Adrenal gland (tissue), 5 donors: ENCODE measurements at regions not wholly inside any gene's neighbourhood (a gene's known extent, or its start where the extent isn't known, plus 50 kb on each side); places are given as distances from the start of the nearest gene placed in this dataset.

Experiments
- POLR2A ChIP-seq, 2 donors: fragments of 450-650 bp; IDR thresholded peaks; one replicate each; pipeline ENCODE4 v1.6.1; 2017; ENCODE audit warnings: antibody characterized with exemption in 2 of 2, mild to moderate bottlenecking in 2 of 2, moderate library complexity in 1 of 2
- TF ChIP-seq, protein P1 (sequence below), 6 experiments: fragments of 450-650 bp in 4 of 6; fragments of 200-600 bp in 2 of 6; sonication (generic) in 1 of 6; IDR thresholded peaks; 1 replicate in 5 of 6; 2 replicates in 1 of 6; pipeline versions ENCODE4 v1.5.1 to v1.8.0; 2016 to 2021; ENCODE audit warnings: antibody characterized with exemption in 6 of 6, mild to moderate bottlenecking in 2 of 6, moderate library complexity in 1 of 6
- donor health status: DM: no; HTN: no; CAD: no.

DNA sequence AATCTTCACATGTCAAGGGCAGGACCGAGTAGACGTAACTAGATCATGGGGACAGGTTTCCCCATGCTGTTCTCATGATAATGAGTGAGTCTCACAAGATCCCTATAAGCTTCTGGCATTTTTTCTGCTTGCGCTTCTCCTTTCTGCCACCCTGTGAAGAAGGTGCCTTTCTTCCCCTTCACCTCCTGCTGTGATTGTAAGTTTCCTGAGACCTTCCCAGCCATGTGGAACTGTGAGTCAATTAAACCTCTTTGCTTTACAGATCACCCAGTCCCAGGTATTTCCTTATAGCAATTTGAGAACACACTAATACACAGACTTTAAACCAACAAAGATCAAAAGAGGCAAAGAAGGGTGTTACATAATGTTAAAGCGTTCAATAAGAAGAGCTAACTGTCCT is 156.6 kb upstream of the UBE2E2 start:
- TF ChIP-seq, protein P1, sequence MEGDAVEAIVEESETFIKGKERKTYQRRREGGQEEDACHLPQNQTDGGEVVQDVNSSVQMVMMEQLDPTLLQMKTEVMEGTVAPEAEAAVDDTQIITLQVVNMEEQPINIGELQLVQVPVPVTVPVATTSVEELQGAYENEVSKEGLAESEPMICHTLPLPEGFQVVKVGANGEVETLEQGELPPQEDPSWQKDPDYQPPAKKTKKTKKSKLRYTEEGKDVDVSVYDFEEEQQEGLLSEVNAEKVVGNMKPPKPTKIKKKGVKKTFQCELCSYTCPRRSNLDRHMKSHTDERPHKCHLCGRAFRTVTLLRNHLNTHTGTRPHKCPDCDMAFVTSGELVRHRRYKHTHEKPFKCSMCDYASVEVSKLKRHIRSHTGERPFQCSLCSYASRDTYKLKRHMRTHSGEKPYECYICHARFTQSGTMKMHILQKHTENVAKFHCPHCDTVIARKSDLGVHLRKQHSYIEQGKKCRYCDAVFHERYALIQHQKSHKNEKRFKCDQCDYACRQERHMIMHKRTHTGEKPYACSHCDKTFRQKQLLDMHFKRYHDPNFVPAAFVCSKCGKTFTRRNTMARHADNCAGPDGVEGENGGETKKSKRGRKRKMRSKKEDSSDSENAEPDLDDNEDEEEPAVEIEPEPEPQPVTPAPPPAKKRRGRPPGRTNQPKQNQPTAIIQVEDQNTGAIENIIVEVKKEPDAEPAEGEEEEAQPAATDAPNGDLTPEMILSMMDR (IDR thresholded peaks at IDR 0.05) = no peak
- TF ChIP-seq POLR2A (IDR thresholded peaks at IDR 0.05) = no peak
